Neural progenitor cell (in vitro differentiated cells): ENCODE measurements at regions not wholly inside any gene's neighbourhood (a gene's known extent, or its start where the extent isn't known, plus 50 kb on each side); places are given as distances from the start of the nearest gene placed in this dataset.

Experiments
- DNase-seq: peaks from one replicate; pipeline ENCODE4 v3.0.0-alpha.2; 2016; ENCODE audit warnings: low spot score
- H2AFZ ChIP-seq: fragments of 200-600 bp; sonication (generic); replicated peaks from 2 replicates; pipeline ENCODE4 v1.6.1; 2016; ENCODE audit warnings: antibody characterized with exemption
- H3F3A ChIP-seq: fragments of 200-600 bp; sonication (generic); 2 replicates; pipeline ENCODE4 v1.6.1; 2016; ENCODE audit warnings: antibody characterized with exemption, low read depth
- H3K27ac ChIP-seq: fragments of 200-600 bp; sonication (generic); 2 replicates; pipeline ENCODE4 v1.5.1; 2016; ENCODE audit warnings: mild to moderate bottlenecking
- H3K27me3 ChIP-seq: fragments of 200-600 bp; sonication (generic); 2 replicates; pipeline ENCODE4 v1.6.1; 2016; ENCODE audit warnings: mild to moderate bottlenecking, moderate library complexity
- H3K36me3 ChIP-seq: fragments of 200-600 bp; sonication (generic); 2 replicates; pipeline ENCODE4 v1.5.1; 2016
- H3K4me1 ChIP-seq: fragments of 200-600 bp; sonication (generic); 2 replicates; pipeline ENCODE4 v1.6.1; 2016; ENCODE audit warnings: mixed run types
- H3K4me2 ChIP-seq: fragments of 200-600 bp; sonication (generic); 2 replicates; pipeline ENCODE4 v1.6.1; 2016
- H3K4me3 ChIP-seq: fragments of 200-600 bp; sonication (generic); 2 replicates; pipeline ENCODE4 v1.5.1; 2016
- H3K79me2 ChIP-seq: fragments of 200-600 bp; sonication (generic); 2 replicates; pipeline ENCODE4 v1.6.1; 2016; ENCODE audit warnings: low read depth
- H3K9ac ChIP-seq: fragments of 200-600 bp; sonication (generic); 2 replicates; pipeline ENCODE4 v1.6.1; 2016
- H3K9me3 ChIP-seq: fragments of 200-600 bp; sonication (generic); 2 replicates; pipeline ENCODE4 v1.5.1; 2016; ENCODE audit warnings: low read depth
- H4K20me1 ChIP-seq: fragments of 200-600 bp; sonication (generic); 2 replicates; pipeline ENCODE4 v1.6.1; 2016; ENCODE audit warnings: low read depth
- H3K27ac Mint-ChIP-seq: 3 replicates; pipeline ENCODE4 v1.8.0; 2021; ENCODE audit warnings: mixed read lengths
- H3K27me3 Mint-ChIP-seq: 2 replicates; pipeline ENCODE4 v1.8.0; 2022; ENCODE audit warnings: low read depth, mild to moderate bottlenecking, inconsistent platforms, moderate library complexity, mixed read lengths; ENCODE audit not compliant: insufficient read depth
- H3K36me3 Mint-ChIP-seq: 3 replicates; pipeline ENCODE4 v1.8.0; 2021; ENCODE audit warnings: mixed read lengths
- H3K4me1 Mint-ChIP-seq: 3 replicates; pipeline ENCODE4 v1.8.0; 2021; ENCODE audit warnings: mixed read lengths
- H3K4me3 Mint-ChIP-seq: 3 replicates; pipeline ENCODE4 v1.8.0; 2021; ENCODE audit warnings: mild to moderate bottlenecking, moderate library complexity, mixed read lengths
- H3K9me3 Mint-ChIP-seq: 3 replicates; pipeline ENCODE4 v1.8.0; 2020; ENCODE audit warnings: mixed read lengths
- CTCF ChIP-seq: fragments of 200-600 bp; sonication (generic); IDR thresholded peaks from 2 replicates; pipeline ENCODE4 v1.5.1; 2017; ENCODE audit warnings: antibody characterized with exemption, mild to moderate bottlenecking
- EZH2 ChIP-seq: fragments of 200-600 bp; sonication (generic); IDR thresholded peaks from 2 replicates; pipeline ENCODE4 v1.6.1; 2017; ENCODE audit warnings: antibody characterized with exemption, mild to moderate bottlenecking, moderate library complexity
- EZH2phosphoT487 ChIP-seq: fragments of 200-600 bp; sonication (generic); IDR thresholded peaks from 2 replicates; pipeline ENCODE4 v1.6.1; 2017; ENCODE audit warnings: antibody characterized with exemption

- H4K20me1 ChIP-seq: no peaks in the 10 kb centered on the region
These were observed 74.8 kb upstream of the P2RY1 start for GRCh38 chr3:152760024-152760563.

GRCh38 chr3:152760591-152760990 is 74.3 kb upstream of the P2RY1 start:
- Mint-ChIP-seq H3K4me1 (no peaks in the 10 kb centered on the region), H3K36me3 (no peaks in the 10 kb centered on the region), H3K27ac (no peak overlapping the region), H3K27me3 (no peaks in the 10 kb centered on the region), H3K4me3 (no peak overlapping the region), H3K9me3 (peaks cover 7% of the 10 kb centered on the region)
- Histone ChIP-seq H3K4me3 (no peak overlapping the region), H3F3A (no peaks in the 10 kb centered on the region), H3K4me1 (no peaks in the 10 kb centered on the region), H3K79me2 (no peaks in the 10 kb centered on the region), H4K20me1 (no peaks in the 10 kb centered on the region), H3K9me3 (no peaks in the 10 kb centered on the region), H3K27ac (no peak overlapping the region), H3K27me3 (no peaks in the 10 kb centered on the region), H3K4me2 (no peak overlapping the region), H3K36me3 (no peaks in the 10 kb centered on the region), H2AFZ (no peak overlapping the region), H3K9ac (no peak overlapping the region)
- DNase-seq: no peak
- TF ChIP-seq EZH2phosphoT487 (no peak), CTCF (no peak), EZH2 (no peak)

More at GRCh38 chr3:152760024-152760563, 74.8 kb upstream of the P2RY1 start:
- no peak for DNase-seq
- Mint-ChIP-seq H3K27me3 (no peaks in the 10 kb centered on the region), H3K9me3 (peaks cover 7% of the 10 kb centered on the region), H3K27ac (no peak overlapping the region), H3K36me3 (no peaks in the 10 kb centered on the region), H3K4me1 (no peaks in the 10 kb centered on the region), H3K4me3 (no peak overlapping the region)
- H3K79me2 ChIP-seq: no peaks in the 10 kb centered on the region
- H3K4me3 ChIP-seq: no peak overlapping the region
- H3K36me3 ChIP-seq: no peaks in the 10 kb centered on the region
- H3K4me2 ChIP-seq: no peak overlapping the region
- TF ChIP-seq CTCF (no peak), EZH2phosphoT487 (no peak), EZH2 (no peak)
- no peaks in the 10 kb centered on the region for H3F3A ChIP-seq
- no peak overlapping the region for H3K9ac ChIP-seq
- no peak overlapping the region for H2AFZ ChIP-seq
- no peak overlapping the region for H3K27ac ChIP-seq
- no peaks in the 10 kb centered on the region for H3K4me1 ChIP-seq
- H3K9me3 ChIP-seq: no peaks in the 10 kb centered on the region
- no peaks in the 10 kb centered on the region for H3K27me3 ChIP-seq

- Histone ChIP-seq H3K27me3 (no peaks in the 10 kb centered on the region), H3K36me3 (no peaks in the 10 kb centered on the region), H3K4me1 (peaks cover 7% of the 10 kb centered on the region), H2AFZ (no peak overlapping the region), H3K79me2 (no peaks in the 10 kb centered on the region), H3K9ac (no peak overlapping the region), H3K4me2 (no peak overlapping the region), H3K4me3 (no peak overlapping the region), H3K27ac (no peak overlapping the region), H3K9me3 (no peaks in the 10 kb centered on the region), H4K20me1 (no peaks in the 10 kb centered on the region), H3F3A (no peaks in the 10 kb centered on the region)
- no peaks in the 10 kb centered on the region for H3K4me1 Mint-ChIP-seq
- TF ChIP-seq CTCF: no peak
- no peak for TF ChIP-seq EZH2
- no peak for TF ChIP-seq EZH2phosphoT487
- no peak for DNase-seq
- H3K27me3 Mint-ChIP-seq: peaks cover 4% of the 10 kb centered on the region
- peaks cover 9% of the 10 kb centered on the region for H3K9me3 Mint-ChIP-seq
- H3K36me3 Mint-ChIP-seq: no peaks in the 10 kb centered on the region
- H3K4me3 Mint-ChIP-seq: no peak overlapping the region
- H3K27ac Mint-ChIP-seq: no peak overlapping the region
These were observed 66.5 kb upstream of the P2RY1 start for GRCh38 chr3:152768478-152768877.
